ENCODE measurements at regions not wholly inside any gene's neighbourhood (a gene's known extent, or its start where the extent isn't known, plus 50 kb on each side); places are given as distances from the start of the nearest gene placed in this dataset.

GRCh38 chr1:157287462-157287861, 149.3 kb upstream of the ETV3 start:
- Histone ChIP-seq H3K27me3 (ENCODE audit: insufficient read depth, low read length) (peaks cover 65% of the 10 kb centered on the region), H3K9me3 (ENCODE audit: control insufficient read depth in 1 of 2, insufficient read depth in 1 of 2, low read depth in 1 of 2, low read length in 2 of 2) (no peaks in the 10 kb centered on the region), H2AFZ (ENCODE audit: low read depth, low read length, poor library complexity, severe bottlenecking) (no peak overlapping the region), H3K27ac (ENCODE audit: low read depth, low read length) (no peak overlapping the region), H3K4me1 (ENCODE audit: control insufficient read depth in 1 of 2, insufficient read depth in 2 of 2, low read length in 2 of 2) (no peaks in the 10 kb centered on the region), H3K79me2 (ENCODE audit: insufficient read depth, low read length) (no peaks in the 10 kb centered on the region), H3K36me3 (ENCODE audit: control insufficient read depth in 1 of 2, insufficient read depth in 2 of 2, low read length in 2 of 2) (no peaks in the 10 kb centered on the region), H3K9me2 (ENCODE audit: insufficient read depth) (no peaks in the 10 kb centered on the region), H4K20me1 (ENCODE audit: insufficient read depth) (no peaks in the 10 kb centered on the region), H3K9ac (ENCODE audit: low read length) (no peak overlapping the region), H3K4me3 (replicated peaks in 1 of 2; ENCODE audit: low read depth in 1 of 2, low read length in 2 of 2) (no peak overlapping the region), H3K4me2 (ENCODE audit: low read length) (no peak overlapping the region)
- intact Hi-C loops (cut with micrococcal nuclease), result no loop called here
- no TSS peak for BruUV-seq (replicated peaks)
- ChIA-PET POLR2A (no interaction called here), CTCF (no interaction called here), RAD21 (ENCODE audit: low non-redundant PET in 1 of 2, low total read pairs in 2 of 2, uncharacterized antibody in 2 of 2, unreplicated experiment in 2 of 2) (no interaction called here)
- DNase-seq (ENCODE audit: low read depth, low spot score) (no peak), ATAC-seq (no peak)
- TF ChIP-seq RAD21 (IDR thresholded peaks at IDR 0.05; ENCODE audit: low read depth) (no peak), CTCF (IDR thresholded peaks at IDR 0.05 in 2 of 3, conservative IDR thresholded peaks at IDR 0.05 in 1 of 3; ENCODE audit: borderline replicate concordance in 1 of 3, insufficient read depth in 1 of 3, low read depth in 2 of 3, low read length in 2 of 3) (no peak), EZH2 (IDR thresholded peaks at IDR 0.05) (no peak), REST (IDR thresholded peaks at IDR 0.05; ENCODE audit: low read depth) (no peak), POLR2AphosphoS5 (IDR thresholded peaks at IDR 0.05; ENCODE audit: low read depth, low read length) (no peak), SIN3A (IDR thresholded peaks at IDR 0.05; ENCODE audit: low read depth) (no peak), FOSL1 (IDR thresholded peaks at IDR 0.05; ENCODE audit: low read depth) (no peak), ZFX (IDR thresholded peaks at IDR 0.05) (no peak), SP1 (IDR thresholded peaks at IDR 0.05; ENCODE audit: low read depth) (no peak), ZNF274 (IDR thresholded peaks at IDR 0.05; ENCODE audit: low read depth, low read length) (no peak), CEBPB (IDR thresholded peaks at IDR 0.05; ENCODE audit: low read depth) (no peak), EGR1 (IDR thresholded peaks at IDR 0.05; ENCODE audit: low read depth) (no peak), CBX3 (IDR thresholded peaks at IDR 0.05; ENCODE audit: low read depth) (no peak), MAX (IDR thresholded peaks at IDR 0.05) (no peak), YY1 (IDR thresholded peaks at IDR 0.05; ENCODE audit: extremely low read depth, insufficient replicate concordance, low read depth, low read length) (no peak), ELF1 (IDR thresholded peaks at IDR 0.05; ENCODE audit: borderline replicate concordance, low read depth) (no peak)
- TF ChIP-seq, protein P1, sequence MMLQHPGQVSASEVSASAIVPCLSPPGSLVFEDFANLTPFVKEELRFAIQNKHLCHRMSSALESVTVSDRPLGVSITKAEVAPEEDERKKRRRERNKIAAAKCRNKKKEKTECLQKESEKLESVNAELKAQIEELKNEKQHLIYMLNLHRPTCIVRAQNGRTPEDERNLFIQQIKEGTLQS (IDR thresholded peaks at IDR 0.05), result no peak
